ENCODE measurements at regions not wholly inside any gene's neighbourhood (a gene's known extent, or its start where the extent isn't known, plus 50 kb on each side); places are given as distances from the start of the nearest gene placed in this dataset.

- intact Hi-C loops (cut with DNase I) = no loop called here
- Histone ChIP-seq H3K27me3 (no peaks in the 10 kb centered on the region), H3K36me3 (no peaks in the 10 kb centered on the region), H3K4me3 (no peak overlapping the region), H3K4me1 (no peaks in the 10 kb centered on the region), H3K27ac (no peak overlapping the region), H3K9me3 (no peaks in the 10 kb centered on the region)
- DNase-seq = no peak
- ATAC-seq = no peak
- TF ChIP-seq CTCF (IDR thresholded peaks at IDR 0.05) = no peak
These were observed 166.2 kb upstream of the CPNE8 start for GRCh38 chr12:39071611-39072010.

- H3K4me1 ChIP-seq = no peaks in the 10 kb centered on the region
- no peak for ATAC-seq
- TF ChIP-seq CTCF (IDR thresholded peaks at IDR 0.05) = no peak
- DNase-seq = no peak
- H3K4me3 ChIP-seq = no peak overlapping the region
- no peaks in the 10 kb centered on the region for H3K36me3 ChIP-seq
- no peaks in the 10 kb centered on the region for H3K9me3 ChIP-seq
- intact Hi-C loops (cut with DNase I) = no loop called here
- no peak overlapping the region for H3K27ac ChIP-seq
- no peaks in the 10 kb centered on the region for H3K27me3 ChIP-seq
These were observed 165.4 kb upstream of the CPNE8 start for GRCh38 chr12:39070775-39071174.

- no peak for ATAC-seq
- DNase-seq = no peak
These were observed 160.1 kb upstream of the CPNE8 start for GRCh38 chr12:39065455-39065854.

DNA sequence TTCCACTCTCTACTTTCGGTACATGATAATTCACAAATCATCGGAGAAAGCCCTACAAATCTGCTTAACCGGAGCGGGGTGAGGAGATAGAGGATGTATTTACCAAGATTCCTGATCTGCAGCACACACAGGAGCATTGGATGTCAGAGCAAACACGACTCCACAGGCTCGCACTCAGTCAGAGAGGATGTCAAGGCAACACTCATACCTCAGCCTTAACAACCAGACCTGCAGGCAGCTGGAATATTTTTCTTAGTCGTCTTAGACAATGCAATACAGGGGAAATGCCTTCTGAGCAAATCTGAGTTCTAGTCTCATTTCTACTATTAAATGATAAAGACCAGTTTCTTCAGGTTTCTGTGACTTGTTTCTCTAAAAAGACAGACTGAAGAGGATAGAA is 159.3 kb upstream of the CPNE8 start:
- Histone ChIP-seq H3K4me1 (no peaks in the 10 kb centered on the region), H3K27me3 (no peaks in the 10 kb centered on the region), H3K36me3 (no peaks in the 10 kb centered on the region), H3K27ac (no peak overlapping the region), H3K4me3 (no peak overlapping the region), H3K9me3 (no peaks in the 10 kb centered on the region)
- TF ChIP-seq CTCF (IDR thresholded peaks at IDR 0.05) = no peak
- no peak for DNase-seq
- ATAC-seq = no peak
- intact Hi-C loops (cut with DNase I) = no loop called here

More at GRCh38 chr12:39065455-39065854, 160.1 kb upstream of the CPNE8 start:
- no peaks in the 10 kb centered on the region for H3K27me3 ChIP-seq
- no peak overlapping the region for H3K4me3 ChIP-seq
- intact Hi-C loops (cut with DNase I) = no loop called here
- no peaks in the 10 kb centered on the region for H3K9me3 ChIP-seq
- no peaks in the 10 kb centered on the region for H3K4me1 ChIP-seq
- no peak for TF ChIP-seq CTCF (IDR thresholded peaks at IDR 0.05)
- H3K36me3 ChIP-seq = no peaks in the 10 kb centered on the region
- H3K27ac ChIP-seq = no peak overlapping the region

DNA sequence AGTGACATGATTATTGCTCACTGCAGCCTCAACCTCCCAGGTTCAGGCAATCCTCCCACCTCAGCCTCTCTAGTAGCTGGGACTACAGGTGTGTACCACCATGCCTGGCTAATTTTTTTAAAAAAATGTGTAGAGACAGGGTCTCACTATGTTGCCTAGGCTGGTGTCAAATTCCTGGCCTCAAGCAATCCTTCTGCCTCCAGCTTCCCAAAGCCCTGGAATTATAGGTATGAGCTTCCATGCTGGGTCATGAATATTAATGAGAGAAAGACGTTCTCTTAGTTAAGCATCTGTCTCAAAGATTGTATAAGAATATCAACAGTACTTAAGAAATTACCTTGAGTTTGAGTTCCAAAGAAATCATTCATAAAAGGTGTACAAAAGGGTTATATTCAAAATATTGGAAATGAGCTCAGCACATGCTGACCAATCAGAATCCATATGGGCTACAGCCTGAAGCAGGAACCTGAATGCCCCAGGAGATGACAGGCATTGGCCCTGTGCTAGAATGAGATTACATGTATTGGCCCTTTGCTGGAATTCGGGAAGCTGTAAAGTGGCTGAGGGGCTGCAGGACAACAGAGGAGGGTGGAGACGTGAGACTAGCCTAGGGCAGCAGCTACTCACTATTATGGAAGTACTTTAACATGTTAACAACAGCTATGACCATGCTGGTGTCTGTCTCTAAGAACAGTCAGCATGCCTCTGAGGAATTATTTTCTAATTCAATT is 157.0 kb upstream of the CPNE8 start:
- intact Hi-C loops (cut with DNase I) = no loop called here
- Histone ChIP-seq H3K4me3 (no peak overlapping the region), H3K36me3 (no peaks in the 10 kb centered on the region), H3K9me3 (no peaks in the 10 kb centered on the region), H3K27ac (no peak overlapping the region), H3K4me1 (no peaks in the 10 kb centered on the region), H3K27me3 (no peaks in the 10 kb centered on the region)
- no peak for TF ChIP-seq CTCF (IDR thresholded peaks at IDR 0.05)
- ATAC-seq = no peak
- no peak for DNase-seq
